K562 (cell line): ENCODE measurements at regions not wholly inside any gene's neighbourhood (a gene's known extent, or its start where the extent isn't known, plus 50 kb on each side); places are given as distances from the start of the nearest gene placed in this dataset.

ENCODE experiments used
- ATAC-seq: fragments of 200-7000 bp; cut with Tn5 transposase; 3 replicates; pipeline ENCODE4 v1.9.1; 2020; ENCODE audit warnings: moderate library complexity
- BruUV-seq: library from RNA; stranded (reverse); fragments of 400-500 nt; replicated peaks from 2 replicates; lab custom pipeline; 2021; lab: Mats Ljungman, UMichigan
- CTCF ChIA-PET: fragments of 300-600 bp; formaldehyde crosslinking; extraction: SDS; loops from one replicate; lab custom pipeline; 2021; ENCODE audit warnings: low intra/inter-chr PET ratio; lab: Yijun Ruan, JAX
- POLR2A ChIA-PET: fragments of 300-600, 350-650 bp; sonication (Branson Sonifier 250); formaldehyde crosslinking; extraction: SDS; loops from one replicate; lab custom pipeline; 2021; ENCODE audit warnings: antibody characterized with exemption, inconsistent platforms; lab: Yijun Ruan, JAX
- DNase-seq, 4 experiments: peaks; one replicate each; pipeline versions ENCODE4 v3.0.0 to v3.0.0-alpha.2; 2011 to 2018; ENCODE audit warnings: low spot score in 3 of 4, mixed read lengths in 3 of 4; ENCODE audit errors: extremely low read depth in 1 of 4
- FAIRE-seq: peaks from 2 replicates; lab custom pipeline; 2011; peaks lifted over from hg19 to GRCh38; lab: Jason Lieb, UNC
- H2AFZ ChIP-seq: 2 replicates; pipeline ENCODE4 v1.6.0; 2011; ENCODE audit warnings: low read depth, low read length, control low read depth, inconsistent platforms
- H3K27ac ChIP-seq: fragments of 200-600 bp; 3 replicates; pipeline ENCODE4 v1.8.0; 2011; ENCODE audit warnings: low read depth, mild to moderate bottlenecking, control low read depth, inconsistent platforms, low read length, moderate library complexity, mixed read lengths; ENCODE audit errors: extremely low read depth
- H3K27me3 ChIP-seq, 2 experiments: fragments of 300-600 bp in 1 of 2; 2 replicates in 1 of 2; 3 replicates in 1 of 2; pipeline versions ENCODE4 v1.6.0 to v1.8.0; 2011; ENCODE audit warnings: inconsistent platforms in 2 of 2, low read length in 2 of 2, mild to moderate bottlenecking in 1 of 2, mixed read lengths in 1 of 2, moderate library complexity in 1 of 2; ENCODE audit not compliant: control insufficient read depth in 2 of 2, insufficient read depth in 2 of 2
- H3K36me3 ChIP-seq: fragments of 300-600 bp; 3 replicates; pipeline ENCODE4 v1.8.0; 2011; ENCODE audit warnings: mild to moderate bottlenecking, low read length, inconsistent platforms; ENCODE audit not compliant: control insufficient read depth, insufficient read depth
- H3K4me1 ChIP-seq, 2 experiments: fragments of 200-600 bp in 1 of 2; replicated peaks in 1 of 2; 2 replicates in 1 of 2; 3 replicates in 1 of 2; pipeline versions ENCODE4 v1.5.1 to v1.8.0; 2011; ENCODE audit warnings: inconsistent platforms in 2 of 2, low read length in 2 of 2, mild to moderate bottlenecking in 1 of 2, mixed read lengths in 1 of 2, moderate library complexity in 1 of 2; ENCODE audit not compliant: control insufficient read depth in 2 of 2, insufficient read depth in 2 of 2
- H3K4me2 ChIP-seq: 2 replicates; pipeline ENCODE4 v1.6.1; 2011; ENCODE audit warnings: low read length, control low read depth, inconsistent platforms, mixed read lengths; ENCODE audit not compliant: insufficient read depth
- H3K4me3 ChIP-seq: fragments of 200-600 bp; sonication (generic), shearing (Covaris generic); 2 replicates; pipeline ENCODE4 v1.5.1; 2016; ENCODE audit warnings: control low read depth, inconsistent platforms
- H3K79me2 ChIP-seq: fragments of 200-600 bp; 3 replicates; pipeline ENCODE4 v1.8.0; 2011; ENCODE audit warnings: low read length, inconsistent platforms; ENCODE audit not compliant: control insufficient read depth, insufficient read depth
- H3K9ac ChIP-seq, 2 experiments: 2 replicates each; pipeline versions ENCODE4 v1.6.0 to v1.6.1; 2011; ENCODE audit warnings: low read depth in 2 of 2, low read length in 2 of 2, control low read depth in 1 of 2, inconsistent platforms in 1 of 2, mild to moderate bottlenecking in 1 of 2, mixed read lengths in 1 of 2; ENCODE audit not compliant: insufficient read depth in 1 of 2
- H3K9me1 ChIP-seq: one replicate; pipeline ENCODE4 v1.6.0; 2011; ENCODE audit warnings: inconsistent platforms, mild to moderate bottlenecking, low read length, moderate library complexity; ENCODE audit not compliant: control insufficient read depth, insufficient read depth
- H3K9me3 ChIP-seq: replicated peaks from 2 replicates; pipeline ENCODE4 v1.5.1; 2011; ENCODE audit warnings: low read depth, low read length, inconsistent platforms; ENCODE audit not compliant: control insufficient read depth, insufficient read depth
- H4K20me1 ChIP-seq: replicated peaks from 2 replicates; pipeline ENCODE4 v1.6.1; 2011; ENCODE audit warnings: low read length, inconsistent platforms, mixed read lengths; ENCODE audit not compliant: control insufficient read depth, insufficient read depth
- CTBP1 ChIP-seq: fragments of 450-650 bp; IDR thresholded peaks from 2 replicates; pipeline ENCODE4 v1.6.1; 2016; ENCODE audit warnings: borderline replicate concordance
- ELF1 ChIP-seq: fragments of 200-800 bp; sonication (Bioruptor generic); IDR thresholded peaks from 2 replicates; pipeline ENCODE4 v1.6.1; 2016; ENCODE audit warnings: missing genetic modification characterization, missing compliant biosample characterization
- MEIS2 ChIP-seq: fragments of 450-650 bp; IDR thresholded peaks from 2 replicates; pipeline ENCODE4 v1.6.1; 2014; ENCODE audit warnings: mild to moderate bottlenecking; ENCODE audit not compliant: partially characterized antibody
- SAFB2 ChIP-seq: fragments of 200-400 bp; formaldehyde crosslinking; IDR thresholded peaks from 2 replicates; pipeline ENCODE4 v1.6.1; 2018; ENCODE audit warnings: borderline replicate concordance, low read length, low read depth, moderate library complexity; ENCODE audit not compliant: severe bottlenecking
- SMAD2 ChIP-seq: fragments of 150-350 bp; IDR thresholded peaks from 2 replicates; pipeline ENCODE4 v1.6.1; 2014; ENCODE audit warnings: low read depth, mild to moderate bottlenecking, low read length
- SMAD3 ChIP-seq: fragments of 450-650 bp; formaldehyde crosslinking; conservative IDR thresholded peaks from 2 replicates; pipeline ENCODE4 v1.4.0; 2020; ENCODE audit warnings: mild to moderate bottlenecking
- ZFP1 ChIP-seq: fragments of 450-650 bp; formaldehyde crosslinking; IDR thresholded peaks from 2 replicates; pipeline ENCODE4 v1.4.0; 2020; ENCODE audit warnings: mild to moderate bottlenecking, mixed read lengths
- ZNF24 ChIP-seq: fragments of 450-650 bp; IDR thresholded peaks from 2 replicates; pipeline ENCODE4 v1.6.1; 2016
- ZNF507 ChIP-seq: conservative IDR thresholded peaks from 2 replicates; pipeline ENCODE4 v1.6.1; 2017; ENCODE audit warnings: missing genetic modification characterization, missing compliant biosample characterization
- WGBS: fragments of 100-300 bp; shearing (Covaris generic); methylation state at CpG from one replicate; pipeline ENCODE4 v1.1.6; 2016; ENCODE audit warnings: low coverage, mixed read lengths; ENCODE audit not compliant: insufficient coverage; ENCODE audit errors: missing lambda C conversion rate; 5-methylcytosine and 5-hydroxymethylcytosine counted together
- in situ Hi-C: fragments of 300-500 bp; cut with MboI; formaldehyde crosslinking; loops from 4 replicates; pipeline ENCODE4 v1.15.0; 2018; ENCODE audit warnings: inconsistent platforms, mixed read lengths
- intact Hi-C: fragments of 100-400 bp; cut with micrococcal nuclease; formaldehyde crosslinking; loops from 2 replicates; pipeline ENCODE4 v1.14.2; 2022
- TF ChIP-seq, protein P1 (sequence below): fragments of 250-450 bp; sonication (Bioruptor Pico); IDR thresholded peaks from 2 replicates; pipeline ENCODE4 v1.5.0; 2021
- TF ChIP-seq, protein P2 (sequence below): fragments of 450-650 bp; IDR thresholded peaks from 2 replicates; pipeline ENCODE4 v1.7.1; 2018; ENCODE audit warnings: mild to moderate bottlenecking, low read depth; ENCODE audit not compliant: partially characterized antibody
- TF ChIP-seq, protein P3 (sequence below): sonication (generic); formaldehyde crosslinking; IDR thresholded peaks from 2 replicates; pipeline ENCODE4 v1.8.1; 2023; ENCODE audit warnings: mild to moderate bottlenecking, missing genetic modification reagents

DNA sequence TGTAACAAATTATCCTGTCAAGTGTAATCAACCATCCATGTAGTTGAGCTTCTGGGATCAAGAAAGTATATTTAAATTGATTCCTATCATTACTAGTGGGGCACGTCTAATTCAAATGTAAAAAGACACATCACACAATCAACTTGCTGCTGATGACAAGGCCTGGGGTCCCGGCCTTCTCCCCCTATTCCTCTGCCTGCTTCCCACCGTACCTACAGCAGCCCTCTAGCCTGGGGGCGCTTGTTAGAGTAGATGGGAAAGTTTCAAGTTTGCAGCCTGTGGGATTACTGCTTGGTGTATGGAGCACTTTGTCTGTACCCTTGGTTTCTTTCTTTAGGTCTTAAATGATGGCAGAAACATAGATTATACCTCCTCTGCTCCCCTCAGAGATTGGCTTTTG lies 333.3 kb upstream of the KYNU start:
- CTCF ChIA-PET = no interaction called here
- BruUV-seq = no TSS peak

DNA sequence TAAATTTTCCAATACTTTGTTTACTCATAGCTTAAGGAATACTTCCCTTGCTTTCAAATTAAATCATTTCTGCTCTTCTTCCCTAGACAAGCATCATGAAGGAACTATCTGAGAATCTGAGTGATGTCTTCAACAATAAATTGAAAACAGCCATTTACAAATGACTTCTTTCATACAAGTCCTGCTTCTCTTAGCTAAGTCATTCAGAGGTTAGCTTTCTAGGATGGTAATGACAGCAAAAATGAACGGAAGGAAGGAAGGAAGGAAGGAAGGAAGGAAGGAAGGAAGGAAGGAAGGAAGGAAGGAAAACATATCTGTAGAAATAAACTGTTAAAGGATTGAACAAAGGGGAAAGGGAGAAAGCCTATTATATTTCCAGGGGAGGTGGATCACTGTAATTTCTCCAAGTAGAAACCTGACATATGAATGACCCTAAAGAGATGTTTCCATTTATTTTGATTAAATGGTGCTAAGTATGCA lies 335.0 kb upstream of the KYNU start:
- POLR2A ChIA-PET = no interaction called here
- Histone ChIP-seq H3K4me2 (no peak overlapping the region), H4K20me1 (no peaks in the 10 kb centered on the region), H3K27ac (no peak overlapping the region), H2AFZ (no peak overlapping the region), H3K9me3 (no peaks in the 10 kb centered on the region), H3K4me1 (no peaks in the 10 kb centered on the region), H3K4me3 (no peak overlapping the region), H3K9me1 (no peaks in the 10 kb centered on the region), H3K9ac (no peak overlapping the region), H3K36me3 (no peaks in the 10 kb centered on the region), H3K27me3 (no peaks in the 10 kb centered on the region), H3K79me2 (no peaks in the 10 kb centered on the region)
- no TSS peak for BruUV-seq
- DNase-seq = no peak
- CTCF ChIA-PET = no interaction called here
- in situ Hi-C loops = no loop called here
- FAIRE-seq = no peak
- WGBS = 0% methylated on average over 1 of the region's 1 CpG
- ATAC-seq = no peak
- intact Hi-C loops = no loop called here
- no peak for TF ChIP-seq ELF1 (tag)
- TF ChIP-seq, protein P1, sequence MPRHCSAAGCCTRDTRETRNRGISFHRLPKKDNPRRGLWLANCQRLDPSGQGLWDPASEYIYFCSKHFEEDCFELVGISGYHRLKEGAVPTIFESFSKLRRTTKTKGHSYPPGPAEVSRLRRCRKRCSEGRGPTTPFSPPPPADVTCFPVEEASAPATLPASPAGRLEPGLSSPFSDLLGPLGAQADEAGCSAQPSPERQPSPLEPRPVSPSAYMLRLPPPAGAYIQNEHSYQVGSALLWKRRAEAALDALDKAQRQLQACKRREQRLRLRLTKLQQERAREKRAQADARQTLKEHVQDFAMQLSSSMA (CRISPR knock-in tag) = no peak
- TF ChIP-seq SAFB2 = no peak
- no peak for TF ChIP-seq MEIS2
- no peak for TF ChIP-seq ZNF507
- TF ChIP-seq, protein P2, sequence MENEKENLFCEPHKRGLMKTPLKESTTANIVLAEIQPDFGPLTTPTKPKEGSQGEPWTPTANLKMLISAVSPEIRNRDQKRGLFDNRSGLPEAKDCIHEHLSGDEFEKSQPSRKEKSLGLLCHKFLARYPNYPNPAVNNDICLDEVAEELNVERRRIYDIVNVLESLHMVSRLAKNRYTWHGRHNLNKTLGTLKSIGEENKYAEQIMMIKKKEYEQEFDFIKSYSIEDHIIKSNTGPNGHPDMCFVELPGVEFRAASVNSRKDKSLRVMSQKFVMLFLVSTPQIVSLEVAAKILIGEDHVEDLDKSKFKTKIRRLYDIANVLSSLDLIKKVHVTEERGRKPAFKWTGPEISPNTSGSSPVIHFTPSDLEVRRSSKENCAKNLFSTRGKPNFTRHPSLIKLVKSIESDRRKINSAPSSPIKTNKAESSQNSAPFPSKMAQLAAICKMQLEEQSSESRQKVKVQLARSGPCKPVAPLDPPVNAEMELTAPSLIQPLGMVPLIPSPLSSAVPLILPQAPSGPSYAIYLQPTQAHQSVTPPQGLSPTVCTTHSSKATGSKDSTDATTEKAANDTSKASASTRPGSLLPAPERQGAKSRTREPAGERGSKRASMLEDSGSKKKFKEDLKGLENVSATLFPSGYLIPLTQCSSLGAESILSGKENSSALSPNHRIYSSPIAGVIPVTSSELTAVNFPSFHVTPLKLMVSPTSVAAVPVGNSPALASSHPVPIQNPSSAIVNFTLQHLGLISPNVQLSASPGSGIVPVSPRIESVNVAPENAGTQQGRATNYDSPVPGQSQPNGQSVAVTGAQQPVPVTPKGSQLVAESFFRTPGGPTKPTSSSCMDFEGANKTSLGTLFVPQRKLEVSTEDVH = no peak
- no peak for TF ChIP-seq SMAD3 (CRISPR knock-in tag)
- TF ChIP-seq CTBP1 = no peak

More for the DNA sequence above, 333.3 kb upstream of the KYNU start:
- Histone ChIP-seq H3K4me1 (no peaks in the 10 kb centered on the region), H3K9me1 (no peaks in the 10 kb centered on the region), H3K36me3 (no peaks in the 10 kb centered on the region), H2AFZ (no peak overlapping the region), H3K27ac (no peak overlapping the region), H3K9ac (no peak overlapping the region), H3K79me2 (no peaks in the 10 kb centered on the region), H3K4me2 (no peak overlapping the region), H3K4me3 (no peak overlapping the region), H3K27me3 (no peaks in the 10 kb centered on the region), H4K20me1 (no peaks in the 10 kb centered on the region), H3K9me3 (no peaks in the 10 kb centered on the region)
- WGBS = 0% methylated on average over 4 of the region's 4 CpGs
- intact Hi-C loops (no loop called here), in situ Hi-C loops (no loop called here)
- no peak for FAIRE-seq
- no peak for DNase-seq
- POLR2A ChIA-PET = no interaction called here
- TF ChIP-seq ZFP1 (CRISPR knock-in tag) (no peak), ZNF24 (no peak), SMAD2 (no peak)
- TF ChIP-seq, protein P3, sequence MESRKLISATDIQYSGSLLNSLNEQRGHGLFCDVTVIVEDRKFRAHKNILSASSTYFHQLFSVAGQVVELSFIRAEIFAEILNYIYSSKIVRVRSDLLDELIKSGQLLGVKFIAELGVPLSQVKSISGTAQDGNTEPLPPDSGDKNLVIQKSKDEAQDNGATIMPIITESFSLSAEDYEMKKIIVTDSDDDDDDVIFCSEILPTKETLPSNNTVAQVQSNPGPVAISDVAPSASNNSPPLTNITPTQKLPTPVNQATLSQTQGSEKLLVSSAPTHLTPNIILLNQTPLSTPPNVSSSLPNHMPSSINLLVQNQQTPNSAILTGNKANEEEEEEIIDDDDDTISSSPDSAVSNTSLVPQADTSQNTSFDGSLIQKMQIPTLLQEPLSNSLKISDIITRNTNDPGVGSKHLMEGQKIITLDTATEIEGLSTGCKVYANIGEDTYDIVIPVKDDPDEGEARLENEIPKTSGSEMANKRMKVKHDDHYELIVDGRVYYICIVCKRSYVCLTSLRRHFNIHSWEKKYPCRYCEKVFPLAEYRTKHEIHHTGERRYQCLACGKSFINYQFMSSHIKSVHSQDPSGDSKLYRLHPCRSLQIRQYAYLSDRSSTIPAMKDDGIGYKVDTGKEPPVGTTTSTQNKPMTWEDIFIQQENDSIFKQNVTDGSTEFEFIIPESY (CRISPR knock-in tag) = no peak
- no peak for ATAC-seq
